HG02623 (cell line): ENCODE measurements at regions not wholly inside any gene's neighbourhood (a gene's known extent, or its start where the extent isn't known, plus 50 kb on each side); places are given as distances from the start of the nearest gene placed in this dataset.
"Not testable (repeated sequence)": the region's sequence is repeated elsewhere in the genome, so short reads cannot be mapped to it uniquely, and the experiment has no call there.

Source experiments
- ATAC-seq: cut with Tn5 transposase; IDR thresholded peaks from one replicate; pipeline ENCODE4 v1.9.1; 2021; ENCODE audit warnings: moderate library complexity; ENCODE audit not compliant: unreplicated experiment

- not testable (repeated sequence) for ATAC-seq
Observed at GRCh38 chr7:84880326-84880997, 306.4 kb downstream of the SEMA3D start.

GRCh38 chr7:84879570-84880325 lies 307.1 kb downstream of the SEMA3D start:
- no peak for ATAC-seq

DNA sequence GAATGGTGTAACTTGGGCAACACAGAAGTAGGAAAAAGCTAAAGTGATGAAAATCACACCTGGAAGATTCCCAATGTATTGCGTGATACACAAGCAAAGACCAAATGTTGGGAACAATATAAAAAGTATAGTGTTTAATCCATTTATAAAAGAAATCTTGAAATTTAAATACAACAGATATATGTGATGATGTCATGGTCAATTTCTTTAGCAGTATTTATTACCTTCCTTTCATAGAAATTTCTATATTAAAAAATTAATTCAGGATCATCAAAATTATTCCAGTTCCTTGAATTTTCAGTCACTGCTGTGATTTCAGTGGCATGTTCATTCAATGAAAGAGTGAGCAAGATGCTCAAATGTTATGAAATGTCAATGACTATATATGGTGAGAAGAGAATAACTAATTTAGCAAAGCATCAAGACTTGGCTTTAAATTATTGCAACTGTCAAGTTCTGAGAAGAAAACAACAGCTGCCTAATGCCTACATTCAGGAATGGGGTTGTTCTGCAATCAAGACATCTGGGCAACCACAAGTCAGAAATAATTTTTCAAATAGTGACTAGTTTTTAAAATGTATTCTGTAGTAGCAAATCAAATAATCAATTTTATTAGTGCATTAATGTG lies 308.8 kb downstream of the SEMA3D start:
- no peak for ATAC-seq

DNA sequence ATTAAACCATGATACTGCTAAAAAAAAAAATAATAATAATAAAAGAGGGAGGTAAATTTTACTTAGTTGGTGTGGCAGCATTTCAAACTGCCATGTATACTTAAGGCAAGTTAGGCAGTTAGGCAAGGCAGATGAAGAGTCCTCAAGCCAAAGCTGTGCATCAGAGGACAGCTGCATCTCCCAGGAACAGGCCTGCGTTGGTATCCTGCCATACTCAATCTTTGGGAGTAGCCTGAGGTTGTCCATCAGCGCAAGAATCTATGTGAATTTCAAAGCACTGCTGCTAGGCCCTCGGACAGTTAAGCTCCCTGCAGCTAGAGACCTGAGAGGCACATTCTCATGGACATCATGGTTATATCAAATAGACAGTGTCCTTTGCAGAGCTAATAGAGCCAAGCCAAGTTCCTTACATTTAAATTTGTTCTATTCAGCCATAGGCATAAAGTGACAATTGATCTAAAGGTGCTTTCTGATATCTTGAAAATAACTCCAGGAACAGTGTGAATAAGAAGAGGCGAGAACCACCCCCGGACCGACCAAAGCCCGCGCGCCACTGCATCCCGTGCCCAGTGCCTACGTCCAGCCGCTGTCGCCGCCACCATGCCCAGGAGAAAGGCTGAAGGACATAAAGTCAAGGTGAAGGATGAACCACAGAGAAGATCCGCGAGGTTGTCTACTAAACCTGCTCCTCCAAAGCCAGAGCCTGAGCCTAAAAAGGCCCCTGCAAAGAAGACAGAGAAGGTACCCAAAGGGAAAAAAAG lies 310.6 kb downstream of the SEMA3D start:
- ATAC-seq: no peak

DNA sequence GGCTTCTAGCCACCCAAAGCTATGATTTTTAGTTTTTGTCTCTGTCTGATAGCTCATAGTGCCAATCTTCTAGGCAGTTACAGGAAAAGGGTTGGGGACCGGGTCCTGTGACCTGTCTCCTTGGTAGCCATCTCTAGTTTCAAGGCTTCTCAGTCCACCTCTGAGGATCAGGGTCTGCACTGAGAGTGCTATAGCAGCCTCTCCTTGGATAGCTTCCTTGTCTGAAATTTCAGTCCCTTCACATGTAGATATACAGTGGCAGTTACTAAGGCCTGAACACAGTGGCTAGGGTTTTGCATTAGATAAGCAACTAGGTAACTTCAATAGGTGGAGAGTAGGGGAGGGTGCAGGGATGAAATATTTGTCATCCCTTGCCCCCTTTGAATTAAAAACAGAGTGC lies 321.3 kb downstream of the SEMA3D start:
- ATAC-seq: no peak

GRCh38 chr7:84857336-84857735 lies 329.5 kb downstream of the SEMA3D start:
- ATAC-seq: no peak

- ATAC-seq: no peak
Observed at GRCh38 chr7:84855758-84856157, 331.1 kb downstream of the SEMA3D start.

- not testable (repeated sequence) for ATAC-seq
Observed at GRCh38 chr7:84848974-84849372, 337.9 kb downstream of the SEMA3D start.

DNA sequence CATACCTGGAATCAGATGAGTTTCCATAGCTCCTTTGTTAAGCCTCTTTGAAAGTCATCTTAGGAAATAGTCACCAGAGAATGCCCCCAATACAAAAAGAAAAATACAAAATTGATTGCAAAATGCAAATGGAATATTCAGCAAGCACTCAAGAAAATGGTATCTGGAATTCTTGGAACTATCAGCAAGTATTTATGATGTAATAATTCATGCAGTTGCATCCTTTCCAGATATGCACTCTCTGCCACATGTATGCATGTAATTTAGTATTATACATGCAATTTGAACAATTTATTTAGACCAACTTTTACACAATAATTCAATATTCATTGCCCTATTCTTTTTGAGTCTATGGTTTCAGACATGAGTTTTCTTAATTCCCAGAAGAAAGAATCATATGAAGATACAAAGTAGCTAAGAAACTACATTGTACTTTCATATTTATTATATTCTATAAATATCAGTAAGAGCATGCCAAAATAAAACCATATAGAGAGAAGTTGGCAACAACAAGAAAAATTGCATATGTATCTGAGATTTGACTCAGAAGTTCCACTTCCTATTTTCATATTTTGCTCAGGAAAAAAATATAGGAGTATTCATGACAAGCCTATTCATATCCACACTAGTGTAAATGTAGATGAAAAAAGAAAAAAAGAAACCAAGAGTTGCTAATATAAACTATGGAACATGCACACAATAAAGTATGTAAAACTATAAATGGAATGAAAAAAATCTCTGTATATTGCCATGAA lies 338.5 kb downstream of the SEMA3D start:
- ATAC-seq: no peak

- no peak for ATAC-seq
Observed at GRCh38 chr7:84847790-84848189, 339.1 kb downstream of the SEMA3D start.

DNA sequence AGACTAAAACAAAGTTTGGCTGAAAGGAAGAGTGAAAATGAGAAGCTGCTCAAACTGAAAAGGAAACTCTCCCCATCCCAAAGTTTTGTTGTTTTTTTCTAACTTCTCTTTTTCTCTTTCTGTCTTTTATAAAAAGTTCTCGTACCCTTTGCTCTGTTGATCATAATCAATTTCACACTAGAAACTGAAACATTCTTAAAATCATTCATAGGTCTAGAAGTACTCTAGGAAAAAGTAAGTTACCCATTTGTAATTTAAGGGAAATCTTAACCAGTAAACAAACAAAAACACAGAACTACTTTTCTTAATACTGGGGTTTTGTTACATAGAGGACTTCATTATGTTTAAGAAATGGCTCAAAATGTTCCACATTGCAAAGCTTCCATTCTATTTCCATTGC lies 339.8 kb downstream of the SEMA3D start:
- ATAC-seq: no peak

- no peak for ATAC-seq
Observed at GRCh38 chr7:84845971-84846370, 340.9 kb downstream of the SEMA3D start.

DNA sequence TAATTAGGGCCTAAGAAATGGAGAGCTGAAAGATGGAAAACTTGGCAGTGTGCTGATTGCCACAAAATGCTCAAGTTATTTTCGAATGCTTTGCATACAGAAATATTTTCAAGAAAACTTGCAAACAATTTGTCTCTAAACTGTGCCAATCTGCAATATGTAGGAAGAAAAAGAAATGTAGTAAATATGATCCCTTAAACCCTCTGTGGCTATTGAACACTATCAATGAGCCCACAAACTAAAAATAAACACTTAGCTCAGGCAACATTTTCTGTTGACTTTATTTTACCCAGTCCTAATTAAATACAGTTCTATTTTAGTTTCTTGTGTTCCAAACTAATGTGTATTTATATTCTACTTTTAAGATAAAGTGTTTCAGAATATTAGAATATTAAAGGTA lies 342.1 kb downstream of the SEMA3D start:
- ATAC-seq: no peak

GRCh38 chr7:84841809-84842208 lies 345.0 kb downstream of the SEMA3D start:
- no peak for ATAC-seq

DNA sequence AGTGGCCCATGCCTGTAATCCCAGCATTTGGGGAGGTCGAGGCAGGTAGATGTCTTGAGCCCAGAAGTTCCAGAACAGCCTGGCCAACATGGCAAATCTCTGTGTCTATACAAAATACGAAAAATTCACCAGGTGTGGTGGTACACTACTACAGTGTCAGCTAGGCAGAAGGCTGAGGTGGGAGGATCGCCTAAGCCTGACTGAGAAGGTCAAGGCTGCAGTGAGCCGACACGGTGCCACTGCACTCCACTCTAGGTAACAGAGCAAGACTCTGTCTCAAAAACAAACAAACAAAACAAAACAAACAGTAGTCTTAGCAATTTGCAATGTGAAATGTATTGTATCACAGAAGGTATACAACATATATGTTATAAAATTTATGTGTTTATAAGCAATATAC lies 348.0 kb downstream of the SEMA3D start:
- ATAC-seq: no peak

- ATAC-seq: no peak
Observed at GRCh38 chr7:84837405-84837804, 349.5 kb downstream of the SEMA3D start.

- ATAC-seq: no peak
Observed at GRCh38 chr7:84829719-84830118, 357.1 kb downstream of the SEMA3D start.

GRCh38 chr7:84824057-84824651 lies 362.7 kb downstream of the SEMA3D start:
- ATAC-seq: no peak

- ATAC-seq: no peak
Observed at GRCh38 chr7:84823530-84823929, 363.3 kb downstream of the SEMA3D start.

- ATAC-seq: no peak
Observed at GRCh38 chr7:84822941-84823510, 363.8 kb downstream of the SEMA3D start.
